ENCODE measurements at regions not wholly inside any gene's neighbourhood (a gene's known extent, or its start where the extent isn't known, plus 50 kb on each side); places are given as distances from the start of the nearest gene placed in this dataset.
"Not testable (repeated sequence)": the region's sequence is repeated elsewhere in the genome, so short reads cannot be mapped to it uniquely, and the experiment has no call there.

- DNase-seq (ENCODE audit: low spot score), result no peak
Measured at GRCh38 chr3:137460944-137461343, 303.2 kb upstream of the SOX14 start.

DNA sequence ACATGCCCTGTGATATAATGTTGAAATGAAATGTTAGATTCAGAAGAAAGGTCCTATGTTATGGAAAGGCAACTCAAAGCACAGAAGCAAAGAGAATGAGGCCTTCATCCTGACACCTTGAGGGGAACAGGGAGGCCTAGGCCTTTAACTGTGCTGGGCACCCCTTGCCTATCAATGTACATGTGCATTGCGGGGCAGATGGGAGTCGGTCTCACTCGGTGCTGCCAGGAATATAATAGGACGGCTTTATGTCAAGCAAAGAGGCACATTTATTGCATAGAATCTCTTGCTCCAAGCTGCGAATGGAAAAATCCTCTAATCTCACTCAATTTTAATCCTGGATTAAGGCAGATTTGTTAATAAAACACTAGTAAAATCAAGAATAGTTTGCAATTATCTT, 301.0 kb upstream of the SOX14 start:
- DNase-seq (ENCODE audit: low spot score), result no peak

DNA sequence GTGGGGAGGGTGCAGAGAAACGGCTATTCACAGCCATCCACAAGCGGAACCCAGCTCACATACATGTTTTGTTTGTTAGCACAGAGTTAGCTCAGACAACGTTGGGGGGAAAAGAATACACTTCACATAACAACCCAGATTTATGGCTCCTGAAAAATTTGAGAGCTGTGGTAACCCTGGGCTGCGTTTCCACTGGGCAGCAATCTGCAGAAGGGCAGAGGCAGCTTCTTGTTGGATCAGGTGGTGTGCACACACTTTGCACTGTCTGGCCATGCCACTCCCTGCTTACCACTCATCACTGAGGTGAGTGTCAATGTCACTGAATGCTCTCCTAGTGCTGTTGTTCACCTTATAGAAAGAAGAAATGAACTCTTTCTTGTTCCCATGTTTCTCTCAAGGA, 299.8 kb upstream of the SOX14 start:
- no peak for DNase-seq (ENCODE audit: low spot score)

DNA sequence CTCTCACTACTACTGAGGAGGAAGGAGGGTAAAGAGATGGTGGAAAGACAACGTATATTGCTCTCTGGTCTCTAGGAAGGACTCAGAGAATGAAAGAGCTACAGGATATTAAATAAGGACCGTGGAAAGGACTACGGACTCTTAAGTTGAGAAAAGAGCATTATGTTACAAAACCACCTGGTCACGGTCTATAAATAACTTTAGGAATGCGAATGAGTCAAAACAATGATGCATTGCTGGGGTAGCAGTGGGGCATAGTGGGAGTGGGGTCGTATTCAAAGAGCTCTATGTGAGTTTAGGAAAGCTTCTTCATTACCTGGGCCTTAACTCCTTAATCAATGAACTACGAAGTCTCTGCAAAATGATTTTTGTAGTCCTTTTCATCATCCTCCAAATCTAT, 295.7 kb upstream of the SOX14 start:
- no peak for DNase-seq (ENCODE audit: low spot score)

DNA sequence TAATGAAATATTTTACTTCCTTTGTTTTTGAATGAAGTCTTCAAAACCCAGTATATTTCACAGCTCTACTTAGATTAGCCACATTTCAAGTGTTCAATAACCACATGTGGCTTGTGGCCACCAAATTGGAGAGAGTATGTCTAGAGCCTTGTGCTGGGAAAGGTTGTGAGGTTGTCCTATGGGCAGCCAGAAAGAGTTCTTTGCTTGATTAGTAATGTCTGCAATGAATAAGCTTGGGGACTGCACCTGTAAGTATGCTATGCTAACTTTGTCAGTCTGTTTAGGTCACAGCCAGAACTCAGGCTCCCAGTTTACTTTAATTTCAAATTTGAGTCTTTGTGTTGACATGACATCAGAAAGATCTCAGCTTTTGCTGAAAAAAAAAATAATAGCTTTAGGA, 294.9 kb upstream of the SOX14 start:
- DNase-seq (ENCODE audit: low spot score), result no peak

GRCh38 chr3:137471130-137471529, 293.0 kb upstream of the SOX14 start:
- no peak for DNase-seq (ENCODE audit: low spot score)

DNA sequence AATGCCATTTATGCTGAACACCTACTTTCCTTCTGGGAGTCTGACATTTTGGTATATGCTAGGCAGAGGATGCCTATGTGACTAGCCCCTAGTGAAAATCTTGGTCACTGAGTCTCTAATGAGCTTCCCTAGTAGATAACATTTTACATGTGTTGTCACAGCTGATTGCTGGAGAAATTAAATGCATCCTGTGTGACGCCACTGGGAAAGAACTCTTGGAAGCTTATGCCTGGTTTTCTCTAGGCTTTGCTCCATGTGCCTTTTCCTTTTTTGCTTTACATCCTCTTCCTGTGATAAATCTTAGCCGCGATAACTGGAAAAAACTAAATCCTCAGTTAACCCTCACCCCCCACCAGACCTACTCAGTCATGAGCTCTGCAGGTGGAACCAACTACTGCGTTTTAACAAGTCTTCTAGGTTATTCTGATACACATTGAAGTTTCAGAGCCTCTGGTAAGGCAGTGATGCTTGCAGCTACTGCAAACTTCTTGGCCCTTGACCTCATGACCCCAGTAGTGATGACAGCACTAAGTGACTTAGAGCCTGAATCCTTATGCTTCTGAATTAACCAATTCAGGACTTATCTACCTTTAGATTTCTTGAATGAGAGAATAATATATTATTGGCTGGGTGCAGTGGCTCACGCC, 292.4 kb upstream of the SOX14 start:
- DNase-seq (ENCODE audit: low spot score), result no peak

GRCh38 chr3:137477614-137478013, 286.5 kb upstream of the SOX14 start:
- DNase-seq (ENCODE audit: low spot score), result no peak

GRCh38 chr3:137509354-137510045, 254.6 kb upstream of the SOX14 start:
- DNase-seq (ENCODE audit: low spot score), result no peak

DNA sequence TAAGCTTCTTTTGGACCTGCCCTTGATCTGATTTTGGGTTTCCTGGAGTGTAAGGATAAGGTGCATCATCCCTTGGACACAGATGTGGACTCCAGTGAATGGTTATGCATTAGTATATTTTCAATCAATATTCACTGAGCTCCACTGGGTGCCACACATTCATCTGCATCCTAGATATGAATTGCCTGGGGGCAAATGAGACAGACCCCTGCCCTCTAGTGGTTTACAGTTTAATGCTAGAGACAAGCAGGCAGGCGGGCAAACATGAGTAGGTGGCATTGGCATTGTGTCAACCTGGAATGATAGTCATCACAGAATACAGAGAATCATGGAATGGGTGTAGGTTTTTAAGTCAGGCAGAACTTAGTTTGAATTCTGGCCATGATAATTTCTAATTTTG, 252.5 kb upstream of the SOX14 start:
- no peak for DNase-seq (ENCODE audit: low spot score)

- no peak for DNase-seq (ENCODE audit: low spot score)
Measured at GRCh38 chr3:137514853-137515252, 249.3 kb upstream of the SOX14 start.

- DNase-seq (ENCODE audit: low spot score), result no peak
Measured at GRCh38 chr3:137519602-137520001, 244.5 kb upstream of the SOX14 start.

GRCh38 chr3:137524751-137525150, 239.4 kb upstream of the SOX14 start:
- no peak for DNase-seq (ENCODE audit: low spot score)

GRCh38 chr3:137525471-137525870, 238.6 kb upstream of the SOX14 start:
- no peak for DNase-seq (ENCODE audit: low spot score)

- DNase-seq (ENCODE audit: low spot score), result no peak
Measured at GRCh38 chr3:137542049-137542448, 222.1 kb upstream of the SOX14 start.

GRCh38 chr3:137554242-137554641, 209.9 kb upstream of the SOX14 start:
- no peak for DNase-seq (ENCODE audit: low spot score)

DNA sequence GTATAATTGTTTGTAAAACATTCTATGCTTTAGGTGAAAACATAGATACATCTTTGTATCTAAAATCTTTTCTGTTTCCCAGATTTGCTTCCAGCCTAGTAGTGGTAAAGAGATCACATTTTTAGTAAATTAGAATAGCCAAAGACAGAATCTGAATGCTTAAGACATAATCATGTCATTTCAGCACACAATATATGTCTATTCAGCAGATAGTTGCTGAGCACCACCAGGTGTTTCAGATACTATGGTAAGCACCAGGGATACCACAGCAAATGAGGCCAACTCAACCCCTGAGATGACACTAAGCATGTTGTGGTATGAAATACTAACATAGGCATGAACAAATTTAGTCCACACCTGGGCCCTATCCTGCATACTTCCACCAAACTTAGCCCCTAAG, 195.2 kb upstream of the SOX14 start:
- DNase-seq (ENCODE audit: low spot score), result no peak

DNA sequence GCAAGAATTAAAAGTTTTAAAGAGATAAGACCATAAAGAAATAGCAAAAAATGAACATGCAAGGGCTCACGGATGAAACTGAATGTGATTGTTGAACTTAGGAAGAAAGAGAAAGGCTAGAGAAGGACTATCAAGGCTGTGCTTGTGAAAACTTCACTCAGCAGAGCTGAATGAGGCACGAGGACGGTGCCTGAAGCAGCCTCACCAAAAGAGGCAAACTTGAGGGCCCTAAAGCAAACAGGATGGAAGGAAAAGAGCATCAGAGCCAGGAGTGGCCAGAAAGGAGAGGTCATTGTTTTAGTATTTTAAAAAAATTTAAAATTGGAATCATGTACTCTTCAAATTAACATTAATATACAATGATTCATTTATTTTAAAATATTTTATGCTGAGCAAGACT, 191.2 kb upstream of the SOX14 start:
- DNase-seq (ENCODE audit: low spot score), result no peak

DNA sequence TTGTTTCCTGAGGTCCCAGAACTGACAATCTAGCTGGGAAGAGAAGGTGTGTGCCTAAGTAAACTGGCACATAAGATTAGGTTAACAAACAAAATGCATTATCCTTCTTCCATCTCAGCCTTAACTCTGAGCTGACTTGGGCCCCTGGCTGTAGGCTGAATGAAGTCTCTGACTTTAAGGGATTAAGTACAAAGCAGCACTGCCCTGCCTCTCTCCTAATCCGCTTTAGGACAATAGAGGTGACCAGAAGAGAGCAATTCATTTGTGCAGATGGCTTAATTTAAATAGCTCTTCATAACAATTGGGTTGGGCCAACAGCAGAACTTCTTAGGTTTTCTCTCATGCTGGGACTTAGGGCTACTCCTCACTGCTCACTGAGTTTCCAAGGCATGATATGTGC, 181.6 kb upstream of the SOX14 start:
- DNase-seq (ENCODE audit: low spot score), result no peak

DNA sequence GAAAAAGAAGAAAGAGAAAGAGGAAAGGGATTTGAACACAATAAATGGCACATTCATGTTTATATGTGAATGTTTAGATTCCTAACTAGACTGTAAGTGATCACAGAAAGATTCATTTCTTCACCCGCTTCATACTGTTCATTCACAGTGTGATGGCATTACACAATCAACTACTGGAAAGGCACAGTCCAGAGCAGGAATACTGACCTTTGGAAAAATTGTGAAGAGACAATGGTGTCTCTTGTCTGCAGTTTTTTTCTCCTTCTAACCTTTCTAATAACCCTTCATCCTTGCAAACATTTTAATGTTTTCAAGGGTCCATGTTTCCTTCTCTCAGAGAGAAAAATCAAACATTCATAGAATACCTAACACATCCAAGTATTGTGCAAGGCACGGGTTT, 180.9 kb upstream of the SOX14 start:
- DNase-seq (ENCODE audit: low spot score), result no peak

DNA sequence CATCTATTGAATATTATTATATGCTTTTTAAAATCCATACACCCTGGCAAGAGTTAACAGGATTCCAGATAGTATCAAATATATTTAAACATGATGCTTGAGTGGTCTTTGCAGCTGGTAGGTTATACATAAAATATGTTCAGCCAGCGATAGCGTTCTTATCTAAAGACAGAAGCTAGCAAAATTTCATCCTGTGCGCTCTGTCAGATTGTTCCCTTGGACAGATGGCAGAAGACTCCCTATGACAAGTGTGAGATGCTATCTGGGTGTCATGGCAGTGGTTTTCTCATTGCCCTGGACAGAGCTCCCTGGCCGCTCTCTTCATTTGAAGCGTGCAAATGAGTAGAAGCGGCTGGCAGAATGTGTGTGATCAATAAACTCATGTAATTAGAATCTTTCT, 175.2 kb upstream of the SOX14 start:
- no peak for DNase-seq (ENCODE audit: low spot score)

GRCh38 chr3:137595415-137595814, 168.7 kb upstream of the SOX14 start:
- DNase-seq (ENCODE audit: low spot score), result not testable (repeated sequence)

DNA sequence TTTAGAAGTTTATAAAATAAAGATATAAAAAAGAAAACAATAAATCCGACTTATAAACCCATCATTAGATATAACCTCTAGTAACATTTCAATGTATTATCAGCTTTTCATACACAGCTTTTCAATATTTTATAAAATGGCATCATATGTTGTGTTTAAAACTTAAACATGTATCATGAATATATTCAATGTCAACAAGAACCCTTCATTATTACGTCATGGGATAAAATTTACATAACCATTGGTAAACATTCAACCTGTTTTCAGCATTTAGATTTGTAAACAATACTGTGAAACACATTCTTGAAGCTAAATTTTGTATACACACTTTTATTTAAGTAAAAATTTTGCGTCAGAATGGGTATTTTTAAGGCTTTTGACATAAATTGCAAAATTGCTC, 153.4 kb upstream of the SOX14 start:
- DNase-seq (ENCODE audit: low spot score), result no peak

DNA sequence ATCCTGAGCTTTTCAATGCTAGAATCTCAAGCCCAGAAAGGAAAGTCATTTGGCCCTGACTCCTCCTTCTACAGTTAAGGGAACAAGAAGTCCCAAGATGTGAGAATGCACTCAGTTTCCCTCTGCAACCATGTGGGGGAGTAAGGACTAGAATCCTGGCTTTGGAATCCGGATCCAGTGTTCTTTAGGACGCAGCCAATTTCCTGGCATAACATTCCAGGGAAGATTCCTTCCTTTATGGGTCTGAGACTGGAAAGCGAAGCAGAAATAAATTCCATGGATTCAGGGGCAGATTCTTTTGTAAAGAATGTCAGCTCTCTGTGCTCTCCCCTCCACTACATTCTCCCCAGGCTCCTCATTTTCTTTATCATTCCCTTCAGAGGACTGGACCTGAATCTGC, 151.8 kb upstream of the SOX14 start:
- DNase-seq (ENCODE audit: low spot score), result no peak
